ENCODE measurements at regions not wholly inside any gene's neighbourhood (a gene's known extent, or its start where the extent isn't known, plus 50 kb on each side); places are given as distances from the start of the nearest gene placed in this dataset.

- no peak overlapping the region for H3K4me3 ChIP-seq (ENCODE audit: low read depth, low read length)
- no peak for TF ChIP-seq CTCF (IDR thresholded peaks at IDR 0.05; ENCODE audit: insufficient read depth, low read depth, low read length)
- DNase-seq (ENCODE audit: low read depth), result no peak
Observed at GRCh38 chr5:125865166-125865815, 557.9 kb upstream of the GRAMD2B start.

GRCh38 chr5:125868036-125868435, 555.2 kb upstream of the GRAMD2B start:
- TF ChIP-seq CTCF (IDR thresholded peaks at IDR 0.05; ENCODE audit: insufficient read depth, low read depth, low read length), result no peak
- no peak for DNase-seq (ENCODE audit: low read depth)
- no peak overlapping the region for H3K4me3 ChIP-seq (ENCODE audit: low read depth, low read length)

- peak; percentile 33 for DNase-seq (ENCODE audit: low read depth)
- no peak for TF ChIP-seq CTCF (IDR thresholded peaks at IDR 0.05; ENCODE audit: insufficient read depth, low read depth, low read length)
- no peak overlapping the region for H3K4me3 ChIP-seq (ENCODE audit: low read depth, low read length)
Observed at GRCh38 chr5:125870256-125870655, 553.0 kb upstream of the GRAMD2B start.

- DNase-seq (ENCODE audit: low read depth), result no peak
- no peak for TF ChIP-seq CTCF (IDR thresholded peaks at IDR 0.05; ENCODE audit: insufficient read depth, low read depth, low read length)
- no peak overlapping the region for H3K4me3 ChIP-seq (ENCODE audit: low read depth, low read length)
Observed at GRCh38 chr5:125874057-125874456, 549.2 kb upstream of the GRAMD2B start.

- no peak overlapping the region for H3K4me3 ChIP-seq (ENCODE audit: low read depth, low read length)
- no peak for TF ChIP-seq CTCF (IDR thresholded peaks at IDR 0.05; ENCODE audit: insufficient read depth, low read depth, low read length)
- DNase-seq (ENCODE audit: low read depth), result no peak
Observed at GRCh38 chr5:125874717-125875116, 548.5 kb upstream of the GRAMD2B start.

- DNase-seq (ENCODE audit: low read depth), result peak; percentile 25
- H3K4me3 ChIP-seq (ENCODE audit: low read depth, low read length), result no peak overlapping the region
- no peak for TF ChIP-seq CTCF (IDR thresholded peaks at IDR 0.05; ENCODE audit: insufficient read depth, low read depth, low read length)
Observed at GRCh38 chr5:125877248-125877647, 546.0 kb upstream of the GRAMD2B start.

- H3K4me3 ChIP-seq (ENCODE audit: low read depth, low read length), result no peak overlapping the region
- TF ChIP-seq CTCF (IDR thresholded peaks at IDR 0.05; ENCODE audit: insufficient read depth, low read depth, low read length), result no peak
- DNase-seq (ENCODE audit: low read depth), result no peak
Observed at GRCh38 chr5:125882061-125882460, 541.1 kb upstream of the GRAMD2B start.

Measured in fibroblast of villous mesenchyme (primary cell).